Esophagus squamous epithelium (tissue), 5 donors: ENCODE measurements at regions not wholly inside any gene's neighbourhood (a gene's known extent, or its start where the extent isn't known, plus 50 kb on each side); places are given as distances from the start of the nearest gene placed in this dataset.

Experiments
- DNase-seq: peaks from one replicate; lab custom pipeline; 2025; lab: John Stamatoyannopoulos, UW
- H3K27ac ChIP-seq, 4 donors: fragments of 200-600 bp; sonication (generic); one replicate each; pipeline ENCODE4 v1.5.1; 2016 to 2019; ENCODE audit warnings: mild to moderate bottlenecking in 1 of 4
- H3K27me3 ChIP-seq, 4 donors: fragments of 200-600 bp; sonication (generic); 1 replicate in 3 of 4; 2 replicates in 1 of 4; pipeline versions ENCODE4 v1.5.1 to v1.6.0; 2017 to 2021; ENCODE audit warnings: antibody characterized with exemption in 1 of 4
- H3K36me3 ChIP-seq, 3 donors: fragments of 200-600 bp; sonication (generic); one replicate each; pipeline ENCODE4 v1.5.1; 2016 to 2019
- H3K4me1 ChIP-seq, 3 donors: fragments of 200-600 bp; sonication (generic); one replicate each; pipeline ENCODE4 v1.5.1; 2017 to 2019
- H3K4me3 ChIP-seq, 4 donors: fragments of 200-600 bp; sonication (generic); 1 replicate in 3 of 4; 2 replicates in 1 of 4; pipeline ENCODE4 v1.5.1; 2016 to 2019; ENCODE audit warnings: mild to moderate bottlenecking in 2 of 4, moderate library complexity in 1 of 4
- H3K9me3 ChIP-seq, 3 donors: fragments of 200-600 bp; sonication (generic); one replicate each; pipeline ENCODE4 v1.5.1; 2016 to 2019
- POLR2A ChIP-seq, 4 donors: fragments of 450-650 bp; IDR thresholded peaks; one replicate each; pipeline ENCODE4 v1.6.1; 2017; ENCODE audit warnings: antibody characterized with exemption in 4 of 4, mild to moderate bottlenecking in 4 of 4, moderate library complexity in 3 of 4
- WGBS, 2 donors: methylation state at CpG; one replicate each; pipeline ENCODE4 v1.1.5; 2018; 5-methylcytosine and 5-hydroxymethylcytosine counted together
- intact Hi-C: fragments of 100-400 bp; cut with DNase I; formaldehyde crosslinking; loops from one replicate; pipeline ENCODE4 v1.15.0; 2022
- TF ChIP-seq, protein P1 (sequence below), 6 experiments: fragments of 450-650 bp in 4 of 6; fragments of 200-600 bp in 2 of 6; sonication (generic) in 2 of 6; IDR thresholded peaks; one replicate each; pipeline ENCODE4 v1.5.1; 2016 to 2019; ENCODE audit warnings: antibody characterized with exemption in 6 of 6, mild to moderate bottlenecking in 4 of 6, moderate library complexity in 4 of 6
- donor health status: DM: yes; HTN: yes; CAD: no.

DNA sequence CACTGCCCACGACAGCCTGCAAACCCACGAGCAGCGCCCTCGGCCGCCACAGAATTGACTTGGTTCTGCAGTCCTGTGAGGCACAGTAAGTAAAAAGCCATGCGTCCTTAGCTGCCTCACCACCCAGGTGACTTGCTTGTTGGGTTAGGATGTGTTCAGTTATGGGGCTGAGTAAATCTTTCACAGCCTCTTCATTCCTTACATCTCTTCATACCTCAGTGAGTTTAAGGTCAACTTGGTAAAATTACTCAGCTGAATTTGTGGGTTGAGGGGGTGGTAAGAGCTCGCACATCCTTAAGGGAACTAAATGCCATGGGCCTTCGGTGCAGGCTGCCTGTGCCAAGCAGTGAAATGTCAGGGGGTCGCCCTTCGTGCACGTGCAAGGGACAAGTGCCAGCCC, 165.2 kb upstream of the ALKAL2 start:
- 68 to 86% methylated on average over 6 to 11 of the region's 11 CpGs for WGBS, 2 donors
- no peak for DNase-seq
- H3K36me3 ChIP-seq = no peaks in the 10 kb centered on the region
- intact Hi-C loops = no loop called here
- no peak overlapping the region for H3K4me3 ChIP-seq
- H3K9me3 ChIP-seq = no peaks in the 10 kb centered on the region
- H3K4me1 ChIP-seq = no peaks in the 10 kb centered on the region
- no peak for TF ChIP-seq POLR2A (IDR thresholded peaks at IDR 0.05)
- TF ChIP-seq, protein P1, sequence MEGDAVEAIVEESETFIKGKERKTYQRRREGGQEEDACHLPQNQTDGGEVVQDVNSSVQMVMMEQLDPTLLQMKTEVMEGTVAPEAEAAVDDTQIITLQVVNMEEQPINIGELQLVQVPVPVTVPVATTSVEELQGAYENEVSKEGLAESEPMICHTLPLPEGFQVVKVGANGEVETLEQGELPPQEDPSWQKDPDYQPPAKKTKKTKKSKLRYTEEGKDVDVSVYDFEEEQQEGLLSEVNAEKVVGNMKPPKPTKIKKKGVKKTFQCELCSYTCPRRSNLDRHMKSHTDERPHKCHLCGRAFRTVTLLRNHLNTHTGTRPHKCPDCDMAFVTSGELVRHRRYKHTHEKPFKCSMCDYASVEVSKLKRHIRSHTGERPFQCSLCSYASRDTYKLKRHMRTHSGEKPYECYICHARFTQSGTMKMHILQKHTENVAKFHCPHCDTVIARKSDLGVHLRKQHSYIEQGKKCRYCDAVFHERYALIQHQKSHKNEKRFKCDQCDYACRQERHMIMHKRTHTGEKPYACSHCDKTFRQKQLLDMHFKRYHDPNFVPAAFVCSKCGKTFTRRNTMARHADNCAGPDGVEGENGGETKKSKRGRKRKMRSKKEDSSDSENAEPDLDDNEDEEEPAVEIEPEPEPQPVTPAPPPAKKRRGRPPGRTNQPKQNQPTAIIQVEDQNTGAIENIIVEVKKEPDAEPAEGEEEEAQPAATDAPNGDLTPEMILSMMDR (IDR thresholded peaks at IDR 0.05) = no peak
- peaks cover 0 to 8% (median 0%) of the 10 kb centered on the region in 4 donors for H3K27me3 ChIP-seq
- no peak overlapping the region for H3K27ac ChIP-seq

DNA sequence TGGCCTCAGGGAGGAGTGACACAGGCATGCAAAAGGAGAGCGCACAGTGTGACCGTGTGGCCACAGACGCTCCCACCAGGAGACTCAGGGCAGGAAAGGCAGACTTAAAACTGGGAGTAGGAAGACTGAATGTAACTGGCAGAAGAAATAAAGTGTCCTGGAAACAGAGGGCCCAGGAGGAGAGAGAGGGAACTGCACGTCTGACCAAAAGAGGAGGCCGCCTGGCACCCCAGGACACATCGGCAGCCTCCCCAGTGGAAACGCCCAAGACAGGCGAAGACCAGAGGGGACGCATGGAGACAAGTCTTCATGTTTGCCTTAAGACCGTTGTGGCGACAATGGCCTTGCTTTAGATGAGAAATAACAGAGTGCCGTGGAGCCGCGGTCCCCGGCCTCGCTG, 163.6 kb upstream of the ALKAL2 start:
- WGBS, 2 donors = 91% methylated on average over 16 of the region's 16 CpGs
- Histone ChIP-seq H3K4me1 (no peaks in the 10 kb centered on the region), H3K27ac (no peak overlapping the region), H3K27me3 (peaks cover 0 to 8% (median 0%) of the 10 kb centered on the region in 4 donors), H3K36me3 (no peaks in the 10 kb centered on the region), H3K4me3 (no peak overlapping the region), H3K9me3 (no peaks in the 10 kb centered on the region)
- no peak for DNase-seq
- TF ChIP-seq POLR2A (IDR thresholded peaks at IDR 0.05) = no peak
- TF ChIP-seq, protein P1 (IDR thresholded peaks at IDR 0.05) = no peak
- intact Hi-C loops = no loop called here

DNA sequence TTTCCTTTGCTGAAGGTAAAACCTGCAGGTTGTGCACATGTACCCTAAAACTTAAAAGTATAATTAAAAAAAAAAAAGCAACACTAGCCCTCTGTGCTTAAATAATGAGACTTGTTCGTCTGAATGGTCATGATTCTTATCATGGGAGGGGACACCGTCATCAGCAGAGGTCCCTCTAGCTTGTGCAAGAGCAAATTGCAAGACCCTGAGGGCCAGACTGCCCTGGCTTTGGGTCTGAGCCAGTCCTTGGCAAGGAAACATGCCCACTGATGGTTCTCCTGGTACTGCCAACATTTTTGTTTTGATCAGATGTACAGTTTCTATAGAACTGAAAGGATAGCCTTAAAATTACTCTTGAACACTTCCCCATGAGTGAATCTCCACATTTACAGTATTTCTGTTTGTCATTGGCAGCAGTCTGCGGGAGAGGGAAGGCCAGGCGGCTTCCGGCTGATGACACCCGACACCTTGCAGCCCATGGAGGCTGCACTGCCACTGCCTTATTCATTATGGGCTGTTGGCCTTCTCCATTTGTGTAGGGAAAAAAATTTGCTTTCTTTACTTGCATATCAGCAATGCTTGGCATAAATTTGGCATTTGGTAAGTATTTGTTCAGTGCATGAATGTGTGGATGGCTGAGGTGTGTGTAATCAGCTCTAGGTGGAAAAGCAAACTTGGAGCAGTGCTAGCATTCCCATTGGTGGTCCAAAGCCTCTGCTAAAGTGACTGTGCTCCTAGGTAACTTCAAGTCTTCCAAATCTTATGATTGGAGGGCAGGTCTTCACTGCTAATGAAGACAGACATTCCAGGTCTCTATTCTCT, 161.6 kb upstream of the ALKAL2 start:
- H3K4me1 ChIP-seq = no peaks in the 10 kb centered on the region
- no peak for DNase-seq
- no peak overlapping the region for H3K27ac ChIP-seq
- no peaks in the 10 kb centered on the region for H3K27me3 ChIP-seq
- no peaks in the 10 kb centered on the region for H3K9me3 ChIP-seq
- WGBS, 2 donors = 54 to 64% methylated on average over 6 of the region's 6 CpGs
- intact Hi-C loops = no loop called here
- no peaks in the 10 kb centered on the region for H3K36me3 ChIP-seq
- H3K4me3 ChIP-seq = no peak overlapping the region
- TF ChIP-seq, protein P1 (IDR thresholded peaks at IDR 0.05) = no peak
- no peak for TF ChIP-seq POLR2A (IDR thresholded peaks at IDR 0.05)

DNA sequence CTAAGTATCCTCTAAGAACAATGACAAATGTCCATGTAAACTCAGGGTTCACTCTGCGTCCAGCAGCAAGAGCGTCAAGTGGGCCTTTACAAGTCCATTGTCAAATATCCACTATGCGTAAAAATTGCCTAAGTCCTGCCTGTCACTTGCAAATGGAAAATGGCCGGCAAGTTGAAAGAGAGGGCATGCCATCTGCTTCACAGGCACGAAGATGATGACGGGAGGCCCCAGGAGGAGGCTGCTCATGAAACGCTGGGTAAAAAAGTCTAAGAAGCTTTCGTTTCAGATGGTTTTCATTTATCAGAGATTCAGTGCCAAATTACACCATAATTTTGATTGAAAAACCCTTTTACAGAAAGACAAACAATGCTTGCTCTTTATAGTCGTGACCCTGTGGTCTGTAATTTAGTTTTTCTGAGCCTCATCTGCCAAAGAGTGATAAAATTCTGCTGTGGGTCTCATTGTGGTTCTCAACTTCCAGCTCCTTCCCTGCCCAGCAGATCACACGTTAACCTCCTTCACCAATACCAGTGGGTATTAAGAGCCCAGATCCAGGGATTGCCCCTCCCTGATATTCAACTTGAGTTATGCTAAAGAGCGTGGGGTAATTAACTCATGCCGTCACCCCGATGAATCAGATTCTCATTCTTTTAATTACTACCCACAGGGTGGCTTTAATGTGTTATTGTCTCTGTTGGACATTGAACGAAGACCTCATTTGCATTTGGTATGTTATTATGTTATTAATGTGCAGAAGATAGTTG, 160.2 kb upstream of the ALKAL2 start:
- no peaks in the 10 kb centered on the region for H3K9me3 ChIP-seq
- H3K36me3 ChIP-seq = no peaks in the 10 kb centered on the region
- H3K4me3 ChIP-seq = no peak overlapping the region
- WGBS, 2 donors = 75 to 83% methylated on average over 12 to 14 of the region's 14 CpGs
- intact Hi-C loops = no loop called here
- DNase-seq = no peak
- H3K27ac ChIP-seq = no peak overlapping the region
- peaks cover 0 to 3% (median 0%) of the 10 kb centered on the region in 4 donors for H3K27me3 ChIP-seq
- TF ChIP-seq, protein P1 (IDR thresholded peaks at IDR 0.05) = no peak
- TF ChIP-seq POLR2A (IDR thresholded peaks at IDR 0.05) = no peak
- no peaks in the 10 kb centered on the region for H3K4me1 ChIP-seq

DNA sequence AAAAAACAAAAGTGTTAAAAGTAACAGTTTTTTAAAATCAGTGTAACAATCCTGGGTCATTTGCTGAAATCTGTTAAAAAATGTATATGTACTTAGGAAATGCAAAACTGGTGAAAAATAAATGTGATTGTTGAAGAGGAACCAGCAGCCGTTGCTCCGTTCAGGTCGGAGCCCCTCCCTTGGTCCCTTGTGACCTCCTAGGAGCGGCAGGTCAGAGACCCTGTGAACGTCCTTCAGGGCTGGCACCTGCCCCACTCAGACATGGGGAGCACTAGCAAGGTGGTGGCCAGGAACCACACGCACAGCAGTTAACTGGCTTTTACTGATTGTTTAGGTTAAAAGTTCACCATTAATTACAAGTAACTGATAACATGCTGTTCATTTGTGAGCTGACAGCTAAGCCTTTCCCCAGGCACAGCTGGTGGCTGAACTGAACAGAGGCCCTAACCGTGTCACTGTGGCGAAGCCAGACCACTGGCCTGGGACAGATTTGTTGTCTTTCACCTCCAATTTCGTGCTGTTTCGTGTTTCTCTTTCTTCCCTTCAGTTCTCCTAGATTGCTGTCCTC, 159.2 kb upstream of the ALKAL2 start:
- no peaks in the 10 kb centered on the region for H3K36me3 ChIP-seq
- no peak overlapping the region for H3K4me3 ChIP-seq
- TF ChIP-seq POLR2A (IDR thresholded peaks at IDR 0.05) = no peak
- TF ChIP-seq, protein P1 (IDR thresholded peaks at IDR 0.05) = no peak
- no peak for DNase-seq
- H3K9me3 ChIP-seq = no peaks in the 10 kb centered on the region
- peaks cover 0 to 6% (median 0%) of the 10 kb centered on the region in 4 donors for H3K27me3 ChIP-seq
- WGBS, 2 donors = 60 to 63% methylated on average over 9 to 10 of the region's 10 CpGs
- intact Hi-C loops = no loop called here
- H3K4me1 ChIP-seq = no peaks in the 10 kb centered on the region
- H3K27ac ChIP-seq = no peak overlapping the region
